GM19455 (cell line): ENCODE measurements at regions not wholly inside any gene's neighbourhood (a gene's known extent, or its start where the extent isn't known, plus 50 kb on each side); places are given as distances from the start of the nearest gene placed in this dataset.

ENCODE experiments used
- ATAC-seq: cut with Tn5 transposase; IDR thresholded peaks from one replicate; pipeline ENCODE4 v1.9.1; 2021; ENCODE audit not compliant: unreplicated experiment

DNA sequence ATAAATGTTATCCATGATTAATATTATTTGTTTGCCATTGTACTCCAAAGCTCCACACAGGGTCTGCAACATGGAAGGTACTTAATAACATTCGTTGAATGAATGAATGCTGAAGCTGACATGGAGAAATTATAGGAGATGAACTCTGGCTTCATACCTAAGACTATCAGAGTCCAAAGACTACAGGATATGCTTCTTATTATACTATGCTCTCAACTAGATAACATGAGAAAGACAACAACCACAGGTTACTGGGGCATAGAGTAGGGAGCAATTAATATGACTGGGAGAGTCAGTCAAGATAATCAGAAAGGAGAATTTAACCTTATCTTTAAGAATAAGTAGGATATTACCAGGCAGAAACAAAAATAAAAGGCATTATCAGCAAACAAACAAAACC, 236.3 kb upstream of the SOX5 start:
- ATAC-seq, result no peak

GRCh38 chr12:24177889-24178288, 228.4 kb upstream of the SOX5 start:
- peak; percentile 70 for ATAC-seq

DNA sequence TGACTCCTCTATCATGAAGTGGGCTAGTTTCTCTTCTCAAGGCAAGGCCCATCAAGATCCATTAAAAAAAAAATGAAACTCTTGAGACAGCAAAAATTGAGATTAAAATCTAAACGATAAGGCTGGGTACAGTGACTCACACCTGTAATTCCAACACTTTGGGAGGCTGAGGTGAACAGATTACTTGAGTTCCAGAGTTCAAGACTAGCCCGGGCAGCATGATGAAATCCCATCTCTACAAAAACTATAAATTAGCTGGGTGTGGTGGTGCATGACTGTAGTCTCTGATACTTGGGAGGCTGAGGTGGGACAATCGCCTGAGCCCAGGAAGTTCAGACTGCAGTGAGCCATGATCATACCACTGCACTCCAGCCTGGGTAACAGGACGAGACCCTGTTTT, 226.5 kb upstream of the SOX5 start:
- ATAC-seq, result no peak

GRCh38 chr12:24175284-24175683, 225.8 kb upstream of the SOX5 start:
- ATAC-seq, result no peak

- no peak for ATAC-seq
These were observed 223.6 kb upstream of the SOX5 start for GRCh38 chr12:24173067-24173466.

DNA sequence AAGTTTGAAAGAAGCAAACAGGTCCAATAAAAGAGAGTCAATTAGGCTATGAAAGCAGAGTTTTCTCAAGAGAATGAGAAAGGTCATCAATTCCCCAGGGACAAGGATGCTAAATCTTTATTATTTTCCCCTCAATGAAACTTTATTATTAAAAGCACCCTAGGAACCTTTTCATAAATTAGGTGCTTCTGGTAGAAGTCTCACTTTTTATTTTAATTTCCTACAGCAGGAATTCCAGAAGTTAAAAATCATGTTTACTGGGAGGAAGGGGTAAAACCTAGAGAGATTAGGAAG, 223.2 kb upstream of the SOX5 start:
- ATAC-seq, result no peak

DNA sequence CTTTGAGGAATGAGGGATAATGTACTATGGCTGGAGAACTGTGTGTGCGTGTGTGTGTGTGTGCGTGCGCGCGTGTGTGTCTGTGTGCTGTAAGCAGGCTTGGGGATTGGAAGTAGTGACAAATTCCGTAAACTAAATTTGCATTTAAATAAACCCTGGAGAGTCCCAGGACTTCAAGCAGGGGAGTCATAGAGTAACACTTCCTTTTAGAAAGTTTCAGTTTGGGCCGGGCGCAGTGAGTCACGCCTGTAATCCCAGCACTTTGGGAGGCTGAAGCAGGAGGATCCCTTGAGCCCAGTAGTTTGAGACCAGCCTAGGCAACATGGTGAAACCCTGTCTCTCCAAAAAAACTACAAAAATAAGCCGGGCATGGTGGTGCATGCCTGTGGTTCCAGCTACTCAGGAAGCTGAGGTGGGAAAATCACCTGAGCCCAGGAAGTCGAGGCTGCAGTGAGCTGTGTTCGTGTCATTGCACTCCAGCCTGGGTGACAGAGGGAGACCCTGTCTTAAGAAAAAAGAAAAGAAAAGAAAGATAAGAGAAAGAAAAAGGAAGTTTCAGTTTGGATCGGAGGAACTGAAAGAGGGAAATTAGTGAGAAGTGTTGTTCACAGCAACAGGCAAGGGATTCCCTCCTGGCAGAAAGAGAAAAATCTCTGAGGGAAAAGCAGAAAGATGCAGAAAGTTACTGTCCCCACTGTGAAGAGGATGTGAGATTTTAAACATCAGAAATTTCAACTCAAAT, 222.7 kb upstream of the SOX5 start:
- peak; percentile 72 for ATAC-seq

DNA sequence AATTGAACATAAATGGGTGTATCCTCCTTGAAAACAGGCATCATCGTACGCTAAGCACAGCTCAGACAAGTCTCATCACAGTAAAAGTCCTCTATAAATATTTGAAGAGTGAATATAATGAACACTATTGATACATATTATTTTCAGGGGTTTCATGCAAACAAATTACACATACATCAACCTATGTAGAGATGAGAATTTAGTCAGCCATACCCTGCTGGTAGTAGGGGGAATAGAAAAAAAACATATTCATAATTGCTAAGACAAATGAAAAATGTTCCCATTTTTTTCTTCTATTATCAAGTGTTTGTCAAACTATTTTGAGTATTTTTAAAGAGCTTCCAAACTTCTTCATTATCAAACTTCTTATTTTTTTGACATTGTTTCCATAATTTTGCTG, 205.6 kb upstream of the SOX5 start:
- no peak for ATAC-seq

DNA sequence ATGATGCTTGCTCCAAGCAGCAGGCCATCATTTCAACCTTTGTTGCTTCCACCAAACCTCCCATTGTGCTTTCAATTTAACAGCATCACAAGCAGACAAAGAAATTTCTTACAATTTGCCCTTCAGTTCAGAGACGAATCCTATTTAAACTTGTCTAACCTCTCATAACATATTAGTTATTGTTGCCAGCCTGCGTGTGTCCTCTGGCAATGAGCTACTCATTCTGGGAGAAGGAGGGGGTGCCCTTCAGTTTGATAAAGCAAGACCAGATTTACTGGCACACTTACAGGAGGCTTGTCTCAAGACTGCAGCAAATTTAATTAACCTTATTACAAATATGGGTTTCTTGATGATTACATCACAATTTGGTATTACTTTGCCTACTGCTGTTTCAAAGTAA, 203.6 kb upstream of the SOX5 start:
- ATAC-seq, result no peak

DNA sequence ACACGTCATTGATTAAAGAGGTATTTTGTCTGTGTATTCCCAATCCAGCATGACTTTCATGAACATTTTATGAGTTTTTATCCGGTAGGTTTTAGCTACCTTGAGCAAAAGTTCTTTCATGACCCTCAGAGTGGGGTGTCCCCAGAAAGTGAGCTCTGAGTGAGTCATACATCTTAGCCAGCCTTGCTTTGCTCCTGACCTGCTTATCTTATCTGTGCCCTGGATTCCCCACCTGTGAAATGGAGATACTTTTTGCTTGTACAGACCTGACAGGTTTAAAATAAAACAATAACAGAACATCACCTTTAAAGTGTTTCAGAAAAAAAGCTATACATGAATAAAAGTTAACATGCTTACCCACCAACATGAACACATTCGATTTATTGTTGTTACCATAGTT, 202.8 kb upstream of the SOX5 start:
- no peak for ATAC-seq

- no peak for ATAC-seq
These were observed 194.5 kb upstream of the SOX5 start for GRCh38 chr12:24143928-24144327.

DNA sequence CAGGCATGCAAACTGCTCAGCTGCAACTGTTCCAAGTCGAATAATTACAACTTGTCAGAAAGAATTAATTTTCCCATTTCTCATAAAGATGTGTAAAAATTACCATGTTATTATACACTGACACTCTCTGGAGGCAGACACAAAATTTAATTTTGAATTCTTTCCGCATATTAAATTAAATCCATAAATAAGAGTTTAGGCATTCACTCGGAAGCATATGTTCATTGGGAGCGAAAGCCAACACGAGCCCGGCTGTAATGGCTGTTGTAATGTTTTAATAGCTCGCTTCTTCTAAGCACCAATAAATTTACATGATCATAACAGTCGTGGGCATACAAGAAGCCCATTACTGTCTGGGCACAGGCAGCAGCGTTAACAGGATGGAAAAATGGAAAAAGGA, 189.6 kb upstream of the SOX5 start:
- ATAC-seq, result no peak

DNA sequence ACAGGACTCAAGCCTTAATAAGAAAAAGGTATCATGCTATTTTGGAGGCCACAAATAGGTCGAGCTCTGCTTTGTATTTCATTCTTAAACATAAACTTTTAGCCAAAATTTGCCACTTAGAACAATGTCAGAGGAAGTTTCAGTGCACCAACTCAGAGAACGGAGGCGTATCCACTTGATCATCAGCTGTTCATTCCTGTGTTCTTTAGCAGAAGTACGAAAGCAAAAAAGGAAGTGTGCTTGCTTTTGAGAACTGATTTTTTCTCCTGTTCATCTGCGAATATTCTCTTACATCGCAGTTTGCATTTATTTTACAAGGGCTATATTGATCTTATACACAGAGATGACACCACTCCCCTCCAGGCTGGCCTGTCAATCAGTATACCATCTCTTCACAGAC, 188.6 kb upstream of the SOX5 start:
- ATAC-seq, result no peak

- no peak for ATAC-seq
These were observed 185.8 kb upstream of the SOX5 start for GRCh38 chr12:24135158-24135850.

DNA sequence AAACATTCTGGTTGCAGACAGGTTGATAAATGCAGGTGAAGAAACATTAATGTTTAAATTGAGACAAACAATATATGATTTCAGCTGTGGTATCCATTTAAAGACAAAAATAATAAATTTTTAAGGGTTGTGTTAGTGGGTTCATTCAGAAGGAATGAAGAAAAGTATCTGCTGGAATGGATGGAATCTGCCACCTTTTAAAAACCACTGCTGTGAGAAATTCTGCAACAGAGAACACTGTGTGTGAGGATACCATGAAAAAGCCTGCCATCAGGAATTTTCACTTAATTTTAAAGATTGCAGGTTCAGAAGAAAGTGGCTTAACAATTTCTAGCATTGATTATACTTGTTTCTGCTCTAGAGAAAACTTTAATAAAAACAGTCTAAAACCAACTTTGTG, 184.6 kb upstream of the SOX5 start:
- no peak for ATAC-seq

- ATAC-seq, result no peak
These were observed 183.9 kb upstream of the SOX5 start for GRCh38 chr12:24133384-24133783.

GRCh38 chr12:24127919-24128721, 178.7 kb upstream of the SOX5 start:
- peak; percentile 91 for ATAC-seq

DNA sequence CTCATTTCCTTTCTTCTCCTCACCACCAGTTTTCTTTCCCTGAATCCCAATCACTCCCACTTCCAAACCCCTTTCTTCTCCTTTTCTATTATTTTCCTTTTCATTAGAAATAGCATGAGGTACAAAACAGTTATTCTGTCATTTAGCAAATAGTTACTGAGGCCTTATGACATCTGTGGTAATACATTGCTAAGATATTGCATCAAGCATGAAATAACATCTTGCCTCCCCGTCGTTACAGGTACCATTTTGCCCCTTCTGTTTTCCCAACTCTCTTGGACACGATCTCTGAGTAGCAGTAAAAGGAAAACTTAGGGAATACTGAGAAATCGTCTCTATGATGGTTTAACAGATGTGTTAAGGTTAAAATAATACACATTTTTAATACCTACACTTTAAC, 175.8 kb upstream of the SOX5 start:
- no peak for ATAC-seq

GRCh38 chr12:24121911-24122310, 172.4 kb upstream of the SOX5 start:
- no peak for ATAC-seq

DNA sequence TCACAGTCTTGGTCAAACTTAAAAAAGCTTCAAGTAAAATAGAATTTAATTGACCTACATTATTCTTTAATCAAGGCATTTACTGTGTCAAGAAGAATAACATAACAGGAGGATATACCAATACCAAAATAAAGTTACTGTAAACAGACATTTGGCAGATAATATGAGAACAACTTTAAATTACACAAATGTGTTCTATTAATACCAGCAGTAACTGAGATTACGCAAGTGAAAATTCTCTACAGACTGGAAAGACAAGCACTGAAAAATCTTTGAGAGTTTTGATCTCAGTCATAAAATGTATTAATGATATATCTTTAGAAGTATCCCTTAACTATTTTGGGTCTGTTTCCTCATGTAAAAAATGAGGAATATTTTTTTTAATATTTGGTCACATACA, 169.2 kb upstream of the SOX5 start:
- no peak for ATAC-seq

DNA sequence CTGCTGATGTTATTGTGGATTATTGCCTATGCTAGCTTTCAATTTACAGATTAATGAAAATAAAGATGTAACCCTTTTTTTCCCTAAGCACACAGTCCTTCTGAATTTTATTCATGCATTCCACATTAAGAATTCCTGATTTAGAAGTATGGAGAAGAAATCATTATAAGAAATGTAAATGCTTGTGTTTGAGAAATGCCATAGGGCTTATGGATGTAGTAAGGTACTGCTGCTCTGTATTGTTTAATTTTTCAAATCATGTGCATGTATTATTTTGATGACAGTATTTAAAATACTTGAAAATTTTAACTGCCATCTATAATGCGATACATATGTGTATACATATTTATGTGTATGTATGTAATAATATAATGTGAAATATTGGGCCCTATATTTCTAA, 167.1 kb upstream of the SOX5 start:
- no peak for ATAC-seq

- no peak for ATAC-seq
These were observed 164.2 kb upstream of the SOX5 start for GRCh38 chr12:24113701-24114100.
